ENCODE measurements at regions not wholly inside any gene's neighbourhood (a gene's known extent, or its start where the extent isn't known, plus 50 kb on each side); places are given as distances from the start of the nearest gene placed in this dataset.

DNA sequence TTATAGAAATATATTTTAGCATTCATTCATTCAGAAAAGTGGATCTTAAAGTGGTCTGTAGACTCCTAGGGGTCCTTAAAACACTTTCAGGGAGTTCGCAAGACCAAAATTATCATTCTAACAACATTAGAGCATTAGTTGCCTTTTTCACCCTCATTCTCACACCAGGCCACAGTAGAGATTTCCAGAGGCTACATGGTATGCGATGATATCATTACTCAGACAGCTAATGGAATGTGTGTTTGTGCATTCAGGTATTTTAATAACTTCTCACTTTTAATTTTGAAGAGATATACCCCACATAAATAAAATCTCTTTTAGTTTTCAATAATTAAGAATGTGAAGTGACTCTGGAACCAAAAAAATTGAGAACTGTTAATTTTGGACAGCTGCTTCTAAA is 206.9 kb downstream of the NSUN3 start:
- no peak for DNase-seq

DNA sequence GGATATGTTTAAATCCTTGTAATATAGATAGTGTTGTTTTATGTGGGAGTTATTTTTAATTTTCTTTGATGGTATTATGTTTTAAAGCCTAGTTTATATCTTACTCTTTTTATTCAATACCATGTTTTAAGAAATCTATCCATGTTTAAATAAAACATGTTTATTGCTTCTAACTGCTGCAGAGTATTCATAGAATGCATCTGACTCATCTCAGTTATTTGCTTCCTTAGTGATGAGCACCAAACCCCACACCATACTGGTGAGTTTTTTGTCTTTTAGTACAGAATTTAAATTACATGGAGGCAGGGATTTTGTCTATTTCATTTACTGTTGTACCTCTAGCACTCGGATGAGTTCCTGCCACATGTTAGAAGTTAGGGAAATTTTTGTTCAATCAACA is 209.2 kb downstream of the NSUN3 start:
- DNase-seq = no peak

DNA sequence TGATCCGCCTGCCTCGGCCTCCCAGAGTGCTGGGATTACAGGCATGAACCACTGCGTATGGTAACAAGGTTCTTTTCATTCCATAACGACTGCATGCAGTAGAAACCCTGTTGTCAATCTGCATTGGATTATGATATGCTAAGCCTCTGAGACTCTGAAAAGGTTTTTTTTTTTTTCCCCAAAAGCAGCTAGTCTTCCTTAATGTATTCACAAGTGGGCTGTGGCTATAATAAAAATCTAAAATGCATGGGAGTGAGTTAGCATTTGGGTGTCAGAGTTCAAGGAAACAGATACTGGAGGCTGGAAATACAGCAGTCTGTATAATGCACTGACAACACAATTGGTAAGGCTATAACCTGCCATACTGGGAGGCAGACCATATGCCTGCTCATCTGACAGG is 218.1 kb downstream of the NSUN3 start:
- DNase-seq = no peak

DNA sequence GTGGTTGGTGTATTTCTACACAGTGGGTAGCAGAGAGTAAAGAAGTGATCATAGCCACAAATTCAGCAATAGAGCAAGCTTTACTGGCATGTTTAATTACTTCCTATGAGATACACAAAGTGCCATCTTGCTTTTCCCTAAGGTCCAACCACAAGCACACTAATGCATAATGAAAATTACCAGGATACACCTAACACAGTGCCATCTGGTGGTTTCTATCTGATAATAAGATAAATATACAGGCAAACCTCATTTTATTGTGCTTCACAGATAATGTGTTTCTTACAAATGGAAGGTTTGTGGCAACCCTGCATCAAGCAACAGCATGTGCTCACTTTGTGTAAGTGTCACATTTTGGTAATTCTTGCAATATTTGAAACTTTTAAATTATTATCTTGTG is 223.0 kb downstream of the NSUN3 start:
- DNase-seq = no peak

DNA sequence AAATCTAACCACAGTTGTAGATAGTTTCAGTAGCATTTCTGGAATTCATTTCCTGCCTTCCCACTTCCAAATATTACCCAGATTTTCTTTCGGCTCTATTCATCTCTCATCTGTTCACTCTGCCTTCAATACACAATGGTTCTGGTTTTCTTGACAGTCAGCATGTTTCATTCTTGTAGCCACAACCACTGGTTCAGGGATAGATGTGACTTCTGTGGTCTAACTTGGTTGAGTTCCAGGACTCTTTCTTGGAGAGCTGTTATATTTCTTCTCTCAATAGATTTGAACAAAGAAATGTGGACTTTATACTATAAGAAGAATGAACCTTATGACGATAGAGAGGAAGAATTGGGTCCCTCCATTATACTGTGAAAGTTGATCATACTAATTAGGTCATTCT is 228.8 kb downstream of the NSUN3 start:
- no peak for DNase-seq

DNA sequence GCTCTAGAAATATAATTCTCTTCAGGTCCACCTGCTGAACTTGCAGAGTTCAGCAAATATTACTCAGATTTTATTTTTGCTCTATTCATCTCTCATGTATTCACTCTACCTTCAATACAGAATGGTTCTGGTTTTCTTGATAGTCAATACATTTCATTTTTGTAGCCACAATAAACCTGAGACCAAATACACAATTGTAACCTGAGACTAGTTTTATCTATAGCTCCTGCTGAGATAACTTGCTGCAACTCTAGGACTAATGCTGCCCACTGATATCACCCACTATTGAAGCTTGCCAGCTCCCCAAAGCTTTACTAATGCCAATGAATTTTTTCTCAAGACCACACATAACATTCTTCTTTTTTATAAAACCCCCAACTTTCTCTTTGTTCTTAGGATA is 229.3 kb downstream of the NSUN3 start:
- DNase-seq = no peak

DNA sequence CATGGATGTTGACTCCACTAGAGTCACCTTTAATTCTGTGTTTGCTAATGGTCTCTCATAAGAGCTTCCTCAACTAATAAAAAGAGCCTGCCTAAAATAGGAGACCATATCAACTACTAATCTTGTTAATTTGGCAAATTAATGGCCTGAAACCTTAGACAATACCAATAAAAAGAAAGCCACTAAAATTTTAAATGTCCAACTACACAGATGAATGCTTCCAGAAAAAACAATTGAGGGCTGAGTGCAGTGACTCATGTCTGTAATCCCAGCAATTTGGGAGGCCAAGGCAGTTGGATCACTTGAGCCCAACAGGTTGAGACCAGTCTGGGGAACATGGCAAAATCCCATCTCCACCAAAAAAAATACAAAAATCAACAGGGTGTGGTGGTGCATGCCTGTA is 230.9 kb downstream of the NSUN3 start:
- DNase-seq = no peak

DNA sequence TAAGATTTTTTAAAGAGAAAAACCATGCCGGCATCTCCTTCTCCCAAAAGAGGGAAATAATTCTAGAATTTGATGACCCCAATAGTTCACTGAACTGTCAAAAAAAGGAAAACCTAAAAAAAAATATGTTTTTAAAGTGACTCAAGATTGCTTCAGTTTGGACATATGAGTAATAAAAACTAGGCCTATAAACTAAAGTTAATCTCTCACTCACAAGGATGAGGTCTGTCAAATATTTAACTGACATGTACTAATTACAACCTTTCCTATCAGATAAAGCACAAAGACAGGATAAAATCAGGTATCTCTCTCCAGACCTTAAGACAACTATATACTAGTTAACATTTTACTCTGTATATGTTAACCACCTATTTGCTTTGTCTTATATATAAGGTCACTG is 231.9 kb downstream of the NSUN3 start:
- DNase-seq = no peak

DNA sequence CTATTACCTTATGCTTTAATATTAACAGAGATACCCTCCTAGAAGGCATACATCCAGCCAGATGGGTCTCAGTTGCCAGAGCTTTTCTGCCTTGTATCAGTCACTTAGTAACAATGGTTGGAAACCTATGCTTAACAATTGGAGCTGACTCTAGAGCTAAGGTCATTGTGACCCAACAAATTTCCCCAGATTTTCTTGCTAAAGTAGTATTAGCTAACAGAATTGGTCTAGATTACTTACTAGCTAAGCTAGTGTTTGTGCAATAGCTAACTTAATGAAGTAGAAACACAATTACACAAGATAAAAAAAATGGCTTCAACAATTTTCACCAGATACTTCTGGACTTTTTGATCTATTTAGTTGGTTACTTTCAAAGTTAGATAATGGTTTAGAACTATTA is 236.9 kb downstream of the NSUN3 start:
- no peak for DNase-seq

DNA sequence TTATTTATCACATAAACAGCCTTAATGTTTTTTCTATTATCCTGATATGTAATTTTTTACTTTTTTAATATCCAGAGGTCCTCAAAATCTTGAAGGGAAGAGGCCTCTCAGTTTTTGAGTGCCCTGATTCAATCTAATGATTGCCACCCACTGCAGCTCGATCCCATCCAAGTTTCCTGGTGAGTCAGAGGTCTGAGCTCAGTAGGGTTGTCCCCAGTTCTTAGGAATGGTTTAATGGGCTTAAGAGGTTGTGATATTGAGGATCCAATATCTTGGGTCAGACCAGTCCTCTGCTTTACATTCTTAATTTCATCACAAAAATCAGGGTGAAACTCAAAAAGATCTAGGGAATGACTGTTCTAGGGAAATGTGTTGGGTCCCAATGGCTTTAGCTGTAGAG is 238.5 kb downstream of the NSUN3 start:
- no peak for DNase-seq

DNA sequence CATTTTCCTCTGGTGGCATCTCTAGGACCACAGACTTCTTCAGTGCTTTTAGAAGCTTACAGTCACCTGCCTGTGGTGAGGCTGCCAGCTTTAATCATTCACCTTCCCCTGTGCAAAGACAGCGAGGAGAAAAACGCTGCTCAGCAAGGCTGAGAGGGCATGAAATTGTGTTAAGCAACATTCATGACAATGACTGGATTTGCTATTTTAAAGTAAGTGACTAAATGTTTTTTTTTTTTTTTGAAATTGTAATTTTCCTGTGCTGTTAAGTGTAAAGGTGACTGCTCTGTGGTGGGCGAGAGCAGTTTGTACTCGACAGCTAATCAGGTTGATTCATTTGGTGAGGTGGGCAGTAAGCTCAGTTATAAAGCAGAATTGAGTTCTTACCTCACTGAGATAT is 240.4 kb downstream of the NSUN3 start:
- DNase-seq = no peak

DNA sequence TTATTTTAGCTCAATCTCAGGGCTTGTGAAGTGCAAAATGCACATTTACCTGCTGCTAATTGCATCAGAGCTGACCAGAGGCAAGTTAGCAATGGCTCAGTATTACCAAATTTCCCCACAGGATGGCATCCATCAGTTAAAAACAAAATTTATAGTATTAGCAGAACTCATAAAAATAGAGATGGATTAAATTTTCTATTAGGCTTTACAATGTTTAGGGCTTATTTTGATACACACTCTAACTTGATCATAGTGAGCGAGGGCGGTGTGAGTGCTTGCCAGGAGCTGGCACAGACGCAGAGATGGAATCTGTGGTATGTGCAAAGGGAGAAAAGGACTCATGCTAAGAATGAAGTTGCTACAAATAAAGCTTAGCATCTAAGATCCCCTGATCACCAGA is 241.0 kb downstream of the NSUN3 start:
- no peak for DNase-seq

DNA sequence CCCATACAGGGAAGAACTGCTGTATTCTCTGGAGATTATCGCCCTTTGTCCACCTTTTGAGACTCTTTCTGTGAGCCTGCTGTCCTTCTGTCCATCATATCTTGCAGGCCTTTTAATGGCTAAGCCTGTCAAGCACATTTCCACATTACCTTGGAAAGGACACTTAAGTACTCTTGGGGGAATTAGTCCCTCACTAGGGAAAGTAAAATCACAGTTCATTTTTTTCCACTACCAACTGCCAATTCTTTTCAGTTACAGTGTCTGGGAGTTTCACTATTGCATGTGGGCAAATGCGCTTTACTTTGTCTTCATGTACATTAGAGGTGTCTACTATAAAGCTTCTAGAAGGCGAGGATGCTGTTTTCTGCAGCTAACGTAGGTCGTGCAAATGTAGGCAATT is 242.1 kb downstream of the NSUN3 start:
- no peak for DNase-seq

DNA sequence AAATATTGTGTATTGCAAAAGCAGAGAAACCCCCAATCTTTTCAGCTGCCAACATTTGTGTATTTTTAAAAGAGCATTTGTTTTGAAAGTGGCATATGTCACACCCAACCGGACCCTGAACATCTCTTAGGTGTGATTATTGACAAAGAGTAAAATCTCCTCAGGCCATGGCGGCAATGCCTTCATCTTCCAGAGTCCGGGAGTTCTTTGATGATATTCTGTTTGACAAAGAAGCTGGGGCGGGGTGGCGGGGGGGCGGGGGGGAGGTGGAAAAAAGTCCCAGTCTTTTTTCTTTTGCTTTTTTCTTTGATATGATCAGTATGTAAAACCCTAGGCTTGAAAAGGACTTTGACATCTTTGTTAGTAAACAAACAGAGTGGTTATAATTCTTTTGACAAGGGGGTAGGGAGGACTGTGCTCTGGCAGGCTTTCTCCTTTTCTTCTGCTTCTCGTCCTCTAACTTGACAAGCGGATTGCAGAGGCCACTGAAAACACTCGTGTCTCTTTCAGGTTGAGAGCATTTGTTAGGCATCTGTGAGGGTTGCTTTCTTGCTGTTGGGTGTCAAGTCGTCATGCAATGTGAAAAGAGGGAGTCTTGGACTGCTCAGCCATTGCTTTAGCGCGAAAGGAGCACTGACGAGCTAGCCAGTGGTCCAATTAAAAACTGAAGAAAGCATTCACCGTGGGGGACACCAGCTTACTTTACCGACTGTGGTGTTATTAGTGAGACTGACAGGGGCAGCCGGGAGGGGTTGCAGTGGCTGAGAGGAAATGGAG is 243.2 kb downstream of the NSUN3 start:
- no peak for DNase-seq

DNA sequence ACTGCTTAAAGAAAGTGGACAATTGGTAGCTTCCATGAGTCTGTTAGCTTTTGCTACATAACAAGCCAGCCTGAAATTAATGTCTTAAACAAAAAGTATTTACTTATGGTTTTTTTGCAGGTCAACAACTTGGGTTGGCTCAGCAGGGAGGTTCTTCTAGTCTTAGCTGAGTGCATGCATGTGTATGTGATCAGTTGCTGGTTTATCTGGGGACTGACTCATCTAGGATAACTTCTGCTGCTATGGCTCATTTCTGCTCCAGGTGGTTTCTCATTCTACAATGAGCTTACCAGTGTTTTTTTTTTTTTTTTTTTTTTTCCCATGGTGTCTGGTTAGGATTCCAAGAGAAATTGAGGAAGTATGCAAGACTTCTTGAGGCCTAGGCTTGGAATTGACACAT is 244.7 kb downstream of the NSUN3 start:
- no peak for DNase-seq

DNA sequence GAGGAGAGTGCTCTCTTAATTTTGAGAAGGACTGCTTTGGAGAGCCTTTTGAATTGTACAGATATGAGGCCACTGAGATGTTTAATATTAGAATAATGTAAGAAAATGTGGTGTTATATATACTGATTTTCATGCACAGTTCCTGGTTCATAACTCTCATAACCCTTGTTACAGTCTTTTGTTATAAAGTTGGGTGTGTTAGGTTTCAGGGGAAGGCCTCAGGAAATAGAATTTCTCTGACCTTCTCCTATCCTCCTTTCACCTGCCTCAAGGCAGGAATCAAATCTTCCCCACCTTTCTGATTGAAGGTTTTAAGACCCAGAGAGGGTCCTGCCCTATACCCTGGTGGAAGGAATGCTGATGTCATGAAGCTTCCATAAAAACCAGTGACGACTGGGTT is 245.9 kb downstream of the NSUN3 start:
- no peak for DNase-seq

DNA sequence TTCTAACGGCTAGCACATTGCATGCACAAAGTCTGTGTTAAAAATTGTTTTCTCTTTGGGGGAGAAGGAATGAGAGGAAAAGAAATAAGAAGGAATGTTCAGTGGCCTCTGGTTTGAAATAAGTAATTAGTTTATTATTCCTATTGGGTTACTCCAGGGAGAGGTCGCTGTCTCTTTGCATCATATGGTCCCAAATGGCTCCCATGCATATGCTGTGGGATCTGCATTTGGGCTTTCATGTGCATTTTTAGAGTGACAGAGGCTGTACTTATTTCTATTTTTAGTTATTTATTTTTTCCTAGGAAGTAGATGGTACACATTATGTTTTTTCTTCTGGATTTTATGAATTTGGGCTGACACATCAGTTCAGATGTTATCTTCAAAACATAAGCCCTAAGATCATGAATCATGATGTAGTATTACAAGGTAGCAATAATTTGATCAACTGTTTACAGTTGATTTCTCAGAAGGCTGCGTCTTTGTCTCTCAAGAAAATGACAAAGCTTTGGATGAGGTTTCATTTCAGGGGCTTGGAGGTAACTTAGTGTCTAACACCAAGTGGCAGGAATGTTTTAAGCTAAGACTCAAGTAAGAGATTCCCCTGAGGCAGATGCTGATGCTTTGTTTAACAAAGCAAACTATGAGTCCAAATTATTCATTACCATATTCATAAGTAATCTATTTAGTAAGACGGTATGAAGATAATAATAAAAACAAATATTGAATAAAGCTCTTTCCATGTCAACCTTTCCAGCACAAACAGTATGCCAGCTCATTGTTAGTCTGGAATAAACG is 247.7 kb downstream of the NSUN3 start:
- DNase-seq = no peak

DNA sequence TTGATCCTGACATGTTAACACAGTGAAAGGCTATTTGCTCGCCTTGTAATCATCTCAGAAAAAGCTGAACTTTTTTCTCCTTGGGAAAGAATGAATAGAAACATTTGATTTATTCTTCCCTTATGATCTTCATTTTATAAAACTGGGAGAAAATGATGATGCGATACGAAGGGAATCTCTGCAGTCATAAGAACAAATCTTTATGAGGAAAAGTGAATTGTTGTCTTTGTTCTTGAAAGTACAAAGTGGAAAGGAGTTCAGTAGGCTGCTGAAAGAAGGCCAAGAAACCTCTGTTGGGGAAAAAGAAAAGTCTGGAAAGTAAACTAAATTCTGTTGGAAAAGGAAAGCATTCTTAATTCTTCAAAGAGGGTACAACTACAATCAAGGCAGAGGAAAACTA is 248.8 kb downstream of the NSUN3 start:
- DNase-seq = no peak

DNA sequence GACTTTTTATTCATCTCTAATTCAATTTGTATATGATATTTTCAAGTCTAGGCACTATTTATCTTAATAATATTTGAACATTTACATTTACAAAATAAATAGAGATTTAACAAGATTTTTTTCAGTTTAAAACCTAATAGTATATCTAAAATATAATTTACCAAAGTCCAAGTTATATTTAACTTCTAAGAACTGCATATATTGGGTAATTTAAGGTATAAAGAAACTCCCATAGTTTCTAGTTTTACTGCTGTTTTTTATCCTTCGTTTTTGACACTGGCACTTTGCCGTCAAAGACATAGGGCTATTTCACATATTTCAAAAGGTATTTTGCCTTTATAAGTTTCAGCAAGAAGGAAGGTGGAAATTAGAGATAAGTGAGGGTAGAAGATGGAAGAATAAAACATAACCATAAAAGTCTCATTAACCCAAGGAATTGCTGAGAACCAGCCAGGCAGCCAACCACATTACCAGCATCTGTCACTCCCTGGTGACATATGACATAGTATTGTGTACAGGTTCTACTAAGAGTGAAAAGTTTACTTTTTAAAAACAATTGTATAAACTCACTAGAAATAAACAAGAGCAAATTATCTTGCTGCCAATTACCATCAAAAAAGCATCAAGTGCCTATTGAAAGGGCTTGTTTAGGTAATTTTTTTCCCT is 251.5 kb downstream of the NSUN3 start:
- no peak for DNase-seq

DNA sequence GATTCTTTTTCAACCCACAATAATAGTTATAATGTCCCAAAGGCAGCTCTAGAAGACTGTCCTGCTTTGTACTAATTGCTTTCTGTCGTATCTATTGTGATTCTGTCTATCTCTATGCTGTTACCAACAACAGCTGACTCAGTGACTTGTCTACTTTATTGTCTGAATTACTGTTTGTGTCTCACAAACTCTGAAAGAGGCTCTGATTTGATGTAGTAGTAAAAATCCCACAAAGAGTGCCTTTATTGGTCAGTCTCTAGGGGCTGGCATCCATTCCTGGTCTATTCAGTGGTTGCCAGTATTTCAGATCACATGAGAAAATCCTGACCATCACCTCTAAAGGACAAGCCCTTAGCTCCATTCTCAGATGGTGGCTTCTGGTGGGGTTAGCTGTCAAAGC is 254.2 kb downstream of the NSUN3 start:
- no peak for DNase-seq

DNA sequence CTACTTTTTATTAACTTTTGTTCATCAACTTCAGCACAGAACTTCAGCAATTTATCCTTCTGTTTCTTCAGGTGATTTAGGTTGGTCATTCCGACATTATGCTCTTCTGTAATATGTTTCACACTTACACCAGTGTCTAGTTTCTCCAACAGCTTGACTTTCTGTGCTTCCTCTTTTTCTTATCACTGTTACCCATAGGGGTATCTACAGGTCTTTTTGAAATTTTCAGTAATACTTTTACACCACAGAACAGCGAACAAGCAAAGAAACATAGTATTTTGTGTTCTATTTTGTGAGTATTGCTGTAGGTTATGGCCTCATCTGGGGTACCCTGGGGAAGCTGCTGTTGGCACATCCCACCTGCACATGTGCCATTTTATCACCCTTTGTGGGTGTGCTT is 260.7 kb downstream of the NSUN3 start:
- DNase-seq = no peak

DNA sequence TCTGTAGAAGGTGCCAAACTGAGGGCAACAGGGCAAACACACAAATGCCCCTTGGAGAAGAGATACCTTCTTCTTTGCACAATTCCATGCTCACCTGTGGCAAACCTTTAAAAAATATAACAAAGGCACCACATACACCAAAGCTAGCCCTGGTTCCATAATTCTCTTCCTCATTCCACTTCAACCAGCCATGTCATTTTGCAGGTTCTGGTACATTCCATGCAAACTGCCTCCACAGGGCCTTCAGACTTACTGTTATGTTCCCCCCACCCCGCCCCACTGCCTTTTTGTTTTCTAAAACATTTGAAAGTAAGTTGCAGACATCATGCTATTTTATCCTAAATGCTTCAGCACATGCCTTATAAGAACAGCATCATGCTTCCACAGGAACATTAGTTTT is 269.0 kb downstream of the NSUN3 start:
- no peak for DNase-seq

DNA sequence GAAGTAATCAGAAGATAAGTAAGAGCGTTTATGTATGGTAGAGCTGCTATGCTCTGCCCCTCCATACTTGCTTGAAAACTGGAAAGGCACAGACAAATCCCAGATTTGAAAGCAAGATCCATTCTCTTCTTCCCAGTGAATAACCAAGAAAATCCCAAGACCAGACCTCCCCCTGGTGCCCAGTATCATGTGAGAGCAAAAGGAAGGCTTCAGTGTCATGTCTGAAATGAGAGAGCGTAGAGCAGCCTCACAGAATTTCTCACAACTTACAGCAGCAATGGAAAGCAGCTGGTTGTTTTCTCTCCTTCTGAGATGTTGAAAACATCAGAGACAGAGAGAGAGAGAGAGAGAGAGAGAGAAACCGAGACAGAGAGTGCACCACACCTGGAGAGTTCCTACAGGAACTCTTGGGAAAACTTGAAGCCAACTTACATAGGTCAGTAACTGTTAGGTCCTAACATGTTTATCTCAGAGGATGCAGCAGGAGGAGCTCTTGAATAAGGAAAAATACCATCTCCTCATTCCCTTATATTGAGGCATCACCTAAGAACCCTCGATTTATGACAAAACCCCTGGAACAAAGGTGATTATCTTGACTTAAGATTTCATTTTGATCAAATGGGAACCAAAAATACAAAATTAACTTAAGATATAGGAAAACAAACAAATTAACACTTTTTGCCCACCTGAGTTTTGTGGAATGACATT is 273.3 kb downstream of the NSUN3 start:
- DNase-seq = no peak

DNA sequence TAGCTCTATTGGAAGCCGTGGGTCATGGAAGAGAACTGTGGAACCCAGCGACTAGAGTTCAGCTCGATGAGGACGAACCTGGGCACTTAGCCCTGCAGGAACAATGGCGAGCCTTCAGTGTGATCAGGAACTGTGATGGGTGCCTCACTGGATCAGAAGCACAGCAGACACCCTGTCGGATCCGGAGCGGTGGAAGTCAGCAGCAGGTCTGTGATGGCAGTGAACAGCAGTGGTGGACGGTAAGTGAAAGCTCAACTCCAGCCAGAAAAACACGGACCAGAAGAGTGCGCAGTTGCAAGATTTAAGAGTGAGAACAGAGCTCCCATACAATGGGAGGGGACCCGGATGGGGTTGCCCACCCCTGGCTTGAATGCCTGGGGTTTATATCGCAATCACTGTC is 282.2 kb downstream of the NSUN3 start:
- DNase-seq = no peak
